Ecto neural progenitor cell (in vitro differentiated cells): ENCODE measurements at regions not wholly inside any gene's neighbourhood (a gene's known extent, or its start where the extent isn't known, plus 50 kb on each side); places are given as distances from the start of the nearest gene placed in this dataset.

Source experiments
- DNase-seq: peaks from one replicate; pipeline ENCODE4 v3.0.0-alpha.2; 2018; ENCODE audit warnings: low spot score

- DNase-seq, result peak; percentile 39
Observed at GRCh38 chr1:30286988-30287839, 436.2 kb downstream of the MATN1 start.

GRCh38 chr1:30286241-30286987, 437.0 kb downstream of the MATN1 start:
- peak; percentile 44 for DNase-seq

GRCh38 chr1:30285501-30285932, 437.9 kb downstream of the MATN1 start:
- peak; percentile 38 for DNase-seq

DNA sequence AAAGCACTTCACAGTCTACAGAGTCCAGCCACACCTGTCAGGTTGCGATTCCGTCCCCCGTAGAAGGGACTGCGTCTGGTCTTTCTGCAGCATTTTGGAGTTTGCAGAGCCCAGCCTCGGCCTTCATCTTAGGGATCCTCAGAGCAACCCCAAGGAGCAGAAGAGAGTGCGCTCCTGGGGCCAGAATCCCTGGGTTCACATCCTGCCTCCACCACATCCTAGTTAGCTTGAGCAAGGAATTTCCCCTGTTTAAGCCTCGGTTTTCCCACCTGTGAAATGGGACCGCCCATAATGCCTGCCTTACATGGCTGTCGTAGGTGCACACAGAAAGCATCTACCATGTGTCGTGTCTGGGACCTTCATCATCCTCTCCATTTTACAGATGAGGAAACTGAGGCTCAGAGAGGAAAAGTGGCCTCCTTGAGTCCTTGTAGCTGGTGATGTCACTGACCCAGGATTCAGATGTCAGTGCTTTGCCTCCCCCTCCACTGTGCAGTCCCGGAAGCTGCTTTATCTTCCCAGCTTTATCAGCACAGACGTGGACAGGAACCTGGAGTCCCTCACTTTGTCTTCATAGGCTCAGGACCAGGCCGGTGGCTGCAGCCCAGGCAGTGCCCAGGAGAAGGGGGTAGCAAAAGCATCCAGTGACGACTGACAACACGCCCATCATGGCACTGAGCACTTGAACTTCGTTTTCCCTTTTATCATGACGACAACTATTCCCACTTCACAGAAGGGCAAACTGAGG, 438.5 kb downstream of the MATN1 start:
- peak; percentile 26 for DNase-seq

DNA sequence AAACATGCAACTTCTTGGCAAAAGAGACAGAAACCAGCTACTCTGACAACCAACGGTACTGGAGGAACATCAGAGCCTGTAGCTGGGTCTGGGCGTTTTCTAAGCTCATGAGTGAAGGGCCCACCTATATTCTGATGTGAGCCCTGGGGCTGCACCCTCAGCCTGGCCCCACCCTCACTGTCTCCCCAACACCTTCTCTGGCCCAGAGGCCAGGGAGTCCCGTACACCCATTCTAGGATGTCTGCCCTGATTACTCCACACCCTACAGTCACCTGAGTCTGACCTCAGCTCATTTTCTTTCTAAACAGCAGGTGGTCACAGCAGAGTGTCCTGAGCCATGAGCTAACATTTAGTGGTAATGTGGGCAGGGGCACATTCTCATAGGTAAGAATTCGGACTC, 439.2 kb downstream of the MATN1 start:
- no peak for DNase-seq

- DNase-seq, result peak; percentile 29
Observed at GRCh38 chr1:30283199-30283962, 440.0 kb downstream of the MATN1 start.

DNA sequence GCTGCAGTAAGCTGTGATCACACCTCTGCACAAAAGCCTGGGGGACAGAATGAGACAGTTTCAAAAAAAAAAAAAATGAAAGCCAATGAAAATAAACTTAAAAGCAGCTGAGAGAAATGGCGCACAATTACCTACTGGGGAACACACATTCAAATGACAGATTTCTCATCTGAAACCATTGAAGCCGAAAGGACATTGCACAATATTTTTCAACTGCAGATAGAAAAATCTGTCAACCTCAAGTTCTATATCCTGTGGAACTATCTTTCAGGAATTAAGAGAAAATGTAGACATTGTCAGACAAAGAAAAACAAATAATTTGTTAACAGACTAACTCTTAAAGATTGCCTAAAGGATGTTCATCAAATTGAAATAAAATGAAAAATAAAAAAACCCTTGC, 442.8 kb downstream of the MATN1 start:
- no peak for DNase-seq

GRCh38 chr1:30277911-30278310, 445.5 kb downstream of the MATN1 start:
- DNase-seq, result peak; percentile 43

GRCh38 chr1:30277415-30277814, 446.0 kb downstream of the MATN1 start:
- peak; percentile 21 for DNase-seq

GRCh38 chr1:30275926-30276764, 447.2 kb downstream of the MATN1 start:
- DNase-seq, result peak; percentile 32

- peak; percentile 40 for DNase-seq
Observed at GRCh38 chr1:30274976-30275621, 448.3 kb downstream of the MATN1 start.

GRCh38 chr1:30274173-30274970, 449.0 kb downstream of the MATN1 start:
- DNase-seq, result peak; percentile 51

DNA sequence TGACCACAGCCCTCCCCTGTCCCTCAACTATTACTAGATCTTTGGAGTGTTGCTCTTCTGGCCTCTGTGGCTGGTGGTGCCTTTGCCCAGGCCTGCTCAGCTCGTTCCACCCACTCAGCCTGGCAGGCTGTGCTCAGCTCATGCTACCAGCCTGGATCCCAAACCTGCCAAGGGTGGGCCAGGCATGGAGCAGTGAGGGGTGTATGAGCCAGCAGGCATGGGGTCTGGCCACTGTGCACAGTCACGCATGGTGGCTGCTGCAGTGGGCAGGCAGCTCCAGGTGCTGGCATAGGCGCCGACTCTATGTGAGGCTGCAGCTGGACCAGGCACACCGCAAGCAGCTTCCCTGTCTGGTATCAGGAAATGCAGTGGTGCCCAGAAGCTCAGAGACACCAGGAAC, 449.9 kb downstream of the MATN1 start:
- no peak for DNase-seq

DNA sequence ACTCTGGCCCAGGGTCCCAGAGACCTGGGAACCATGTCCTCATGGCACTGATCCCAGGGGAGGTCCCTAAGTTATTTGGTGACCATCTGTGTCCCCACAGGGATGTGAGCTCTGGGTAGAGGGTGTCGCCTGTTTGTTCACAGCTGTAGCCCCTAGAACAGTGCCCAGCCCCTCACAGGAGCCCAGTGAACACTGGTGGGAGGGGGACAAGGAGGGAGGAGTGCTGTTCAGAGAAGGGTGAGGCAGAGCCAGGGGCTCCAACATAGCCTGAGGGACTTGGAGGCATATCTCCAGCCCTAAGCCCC, 450.4 kb downstream of the MATN1 start:
- DNase-seq, result peak; percentile 39

GRCh38 chr1:30272277-30273020, 450.9 kb downstream of the MATN1 start:
- DNase-seq, result peak; percentile 28

- DNase-seq, result peak; percentile 38
Observed at GRCh38 chr1:30271401-30272276, 451.7 kb downstream of the MATN1 start.

GRCh38 chr1:30270461-30270860, 452.9 kb downstream of the MATN1 start:
- DNase-seq, result peak; percentile 18
